ENCODE measurements at regions not wholly inside any gene's neighbourhood (a gene's known extent, or its start where the extent isn't known, plus 50 kb on each side); places are given as distances from the start of the nearest gene placed in this dataset.

- Histone ChIP-seq H3K4me3 (no peak overlapping the region), H3K27me3 (replicated peaks; ENCODE audit: insufficient read depth) (no peaks in the 10 kb centered on the region), H3K9me3 (no peaks in the 10 kb centered on the region), H3K36me3 (no peaks in the 10 kb centered on the region), H3K4me1 (ENCODE audit: control insufficient read depth in 1 of 2, low read depth in 2 of 2) (no peaks in the 10 kb centered on the region), H3K27ac (no peak overlapping the region)
- TF ChIP-seq, protein P1, sequence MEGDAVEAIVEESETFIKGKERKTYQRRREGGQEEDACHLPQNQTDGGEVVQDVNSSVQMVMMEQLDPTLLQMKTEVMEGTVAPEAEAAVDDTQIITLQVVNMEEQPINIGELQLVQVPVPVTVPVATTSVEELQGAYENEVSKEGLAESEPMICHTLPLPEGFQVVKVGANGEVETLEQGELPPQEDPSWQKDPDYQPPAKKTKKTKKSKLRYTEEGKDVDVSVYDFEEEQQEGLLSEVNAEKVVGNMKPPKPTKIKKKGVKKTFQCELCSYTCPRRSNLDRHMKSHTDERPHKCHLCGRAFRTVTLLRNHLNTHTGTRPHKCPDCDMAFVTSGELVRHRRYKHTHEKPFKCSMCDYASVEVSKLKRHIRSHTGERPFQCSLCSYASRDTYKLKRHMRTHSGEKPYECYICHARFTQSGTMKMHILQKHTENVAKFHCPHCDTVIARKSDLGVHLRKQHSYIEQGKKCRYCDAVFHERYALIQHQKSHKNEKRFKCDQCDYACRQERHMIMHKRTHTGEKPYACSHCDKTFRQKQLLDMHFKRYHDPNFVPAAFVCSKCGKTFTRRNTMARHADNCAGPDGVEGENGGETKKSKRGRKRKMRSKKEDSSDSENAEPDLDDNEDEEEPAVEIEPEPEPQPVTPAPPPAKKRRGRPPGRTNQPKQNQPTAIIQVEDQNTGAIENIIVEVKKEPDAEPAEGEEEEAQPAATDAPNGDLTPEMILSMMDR (IDR thresholded peaks at IDR 0.05), result no peak
- DNase-seq (ENCODE audit: low spot score), result no peak
- no peak for ATAC-seq (ENCODE audit: insufficient number of reproducible peaks, low FRiP score, low read depth)
These were observed 276.0 kb downstream of the RPS24 start for GRCh38 chr10:78309536-78310237.

DNA sequence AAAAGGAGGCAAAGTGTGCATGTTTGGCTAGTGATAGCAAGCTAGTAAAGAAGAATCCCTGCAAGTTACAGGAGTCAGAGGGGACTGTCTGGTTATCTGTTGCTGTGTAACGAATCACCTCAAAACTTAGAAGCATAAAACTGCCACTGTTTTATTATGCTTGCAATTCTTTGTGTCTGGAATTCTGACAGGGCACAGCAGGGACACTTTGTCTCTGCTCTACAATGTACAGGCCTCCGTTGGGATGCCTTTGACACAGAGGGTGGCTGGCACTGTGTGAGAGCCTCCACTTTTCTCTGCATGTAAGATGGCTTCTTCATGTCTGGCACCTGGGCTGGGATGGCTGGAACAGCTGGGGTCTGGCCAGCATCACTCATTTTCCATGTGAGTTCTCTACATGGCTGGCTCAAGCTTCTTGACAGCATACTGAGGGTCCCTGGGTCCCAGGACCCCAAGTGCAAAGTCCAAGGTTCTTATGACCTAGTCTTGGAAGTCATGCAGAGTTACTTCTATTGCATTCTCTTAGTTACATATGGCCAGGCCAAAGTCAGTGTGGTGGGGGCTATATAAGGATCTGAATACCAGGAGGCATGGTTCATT is 276.9 kb downstream of the RPS24 start:
- Histone ChIP-seq H3K4me1 (ENCODE audit: control insufficient read depth in 1 of 2, low read depth in 2 of 2) (no peaks in the 10 kb centered on the region), H3K27ac (no peak overlapping the region), H3K9me3 (no peaks in the 10 kb centered on the region), H3K36me3 (no peaks in the 10 kb centered on the region), H3K4me3 (no peak overlapping the region), H3K27me3 (replicated peaks; ENCODE audit: insufficient read depth) (no peaks in the 10 kb centered on the region)
- DNase-seq (ENCODE audit: low spot score) (no peak), ATAC-seq (ENCODE audit: insufficient number of reproducible peaks, low FRiP score, low read depth) (no peak)
- TF ChIP-seq, protein P1 (IDR thresholded peaks at IDR 0.05), result no peak

DNA sequence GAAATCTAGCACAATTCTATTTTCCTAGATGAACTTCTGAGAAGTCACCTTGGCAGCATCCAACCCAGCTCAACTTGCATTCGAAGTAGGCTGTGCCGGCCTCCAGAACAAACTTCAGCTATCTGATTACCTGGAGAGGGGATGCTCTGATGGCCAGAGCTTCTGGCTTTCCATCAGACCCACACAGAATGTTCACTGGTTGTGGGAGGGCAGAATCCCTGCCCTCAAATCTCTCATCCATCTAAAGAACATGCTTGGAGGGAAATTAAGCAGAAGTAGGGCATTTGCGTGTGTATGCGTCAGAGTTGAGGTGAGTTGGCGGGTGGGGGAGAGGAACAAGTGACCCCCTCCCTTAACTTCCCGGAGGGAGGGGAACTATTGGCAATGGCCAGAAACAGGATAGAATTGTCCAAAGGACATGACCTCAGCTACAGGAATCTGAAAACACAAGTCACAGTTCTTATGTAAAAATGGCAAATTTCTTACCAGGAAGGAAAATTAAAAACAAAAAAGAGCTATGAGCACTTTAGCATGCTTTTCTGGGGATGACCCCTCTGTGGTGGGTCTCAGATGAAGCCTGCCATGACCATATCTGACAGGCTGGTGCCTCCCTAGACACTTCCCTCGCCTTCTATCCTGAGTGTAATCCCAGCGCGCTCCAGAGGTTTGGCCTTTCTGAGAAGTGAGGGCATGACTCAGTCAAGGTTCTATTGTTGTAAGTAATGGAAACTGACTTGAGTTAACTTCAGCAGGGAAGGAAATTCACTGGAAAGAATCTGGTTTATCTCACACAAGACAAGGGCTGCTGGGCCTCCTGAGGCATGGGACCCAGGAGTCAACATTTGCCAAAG is 278.8 kb downstream of the RPS24 start:
- ATAC-seq (ENCODE audit: insufficient number of reproducible peaks, low FRiP score, low read depth), result no peak
- Histone ChIP-seq H3K4me3 (no peak overlapping the region), H3K4me1 (ENCODE audit: control insufficient read depth in 1 of 2, low read depth in 2 of 2) (peaks cover 13 to 16% of the 10 kb centered on the region in 2 donors), H3K27ac (no peak overlapping the region), H3K27me3 (replicated peaks; ENCODE audit: insufficient read depth) (no peaks in the 10 kb centered on the region), H3K9me3 (no peaks in the 10 kb centered on the region), H3K36me3 (no peaks in the 10 kb centered on the region)
- DNase-seq (ENCODE audit: low spot score), result no peak
- TF ChIP-seq, protein P1 (IDR thresholded peaks at IDR 0.05), result no peak

DNA sequence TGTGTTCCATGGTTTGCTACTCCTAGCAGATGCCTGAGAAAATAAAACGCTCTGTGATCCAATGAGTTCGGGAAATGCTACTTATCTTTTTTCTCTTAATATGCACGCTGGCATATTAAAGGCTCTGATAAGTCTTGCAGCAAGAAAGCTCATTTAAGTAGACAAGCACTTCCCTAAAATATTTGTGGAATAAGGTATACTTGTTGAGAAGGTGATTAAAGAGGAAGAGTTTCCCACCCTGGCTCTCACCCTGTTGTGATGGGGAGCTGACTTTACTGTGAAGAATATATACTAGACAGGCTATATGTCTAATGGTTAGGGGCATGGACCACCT is 279.4 kb downstream of the RPS24 start:
- Histone ChIP-seq H3K27me3 (replicated peaks; ENCODE audit: insufficient read depth) (no peaks in the 10 kb centered on the region), H3K9me3 (no peaks in the 10 kb centered on the region), H3K4me3 (no peak overlapping the region), H3K36me3 (no peaks in the 10 kb centered on the region), H3K27ac (no peak overlapping the region), H3K4me1 (ENCODE audit: control insufficient read depth in 1 of 2, low read depth in 2 of 2) (peaks cover 13 to 18% of the 10 kb centered on the region in 2 donors)
- TF ChIP-seq, protein P1 (IDR thresholded peaks at IDR 0.05), result no peak
- no peak for ATAC-seq (ENCODE audit: insufficient number of reproducible peaks, low FRiP score, low read depth)
- no peak for DNase-seq (ENCODE audit: low spot score)

- H3K9me3 ChIP-seq, result no peaks in the 10 kb centered on the region
- H3K4me3 ChIP-seq, result no peak overlapping the region
- no peak for ATAC-seq (ENCODE audit: insufficient number of reproducible peaks, low FRiP score, low read depth)
- H3K27ac ChIP-seq, result no peak overlapping the region
- TF ChIP-seq, protein P1 (IDR thresholded peaks at IDR 0.05), result no peak
- H3K4me1 ChIP-seq (ENCODE audit: control insufficient read depth in 1 of 2, low read depth in 2 of 2), result peaks cover 13 to 18% of the 10 kb centered on the region in 2 donors
- no peaks in the 10 kb centered on the region for H3K36me3 ChIP-seq
- H3K27me3 ChIP-seq (replicated peaks; ENCODE audit: insufficient read depth), result no peaks in the 10 kb centered on the region
- no peak for DNase-seq (ENCODE audit: low spot score)
These were observed 280.0 kb downstream of the RPS24 start for GRCh38 chr10:78313636-78314035.

Measured in thoracic aorta (tissue), 2 donors.